ENCODE measurements at regions not wholly inside any gene's neighbourhood (a gene's known extent, or its start where the extent isn't known, plus 50 kb on each side); places are given as distances from the start of the nearest gene placed in this dataset.

DNA sequence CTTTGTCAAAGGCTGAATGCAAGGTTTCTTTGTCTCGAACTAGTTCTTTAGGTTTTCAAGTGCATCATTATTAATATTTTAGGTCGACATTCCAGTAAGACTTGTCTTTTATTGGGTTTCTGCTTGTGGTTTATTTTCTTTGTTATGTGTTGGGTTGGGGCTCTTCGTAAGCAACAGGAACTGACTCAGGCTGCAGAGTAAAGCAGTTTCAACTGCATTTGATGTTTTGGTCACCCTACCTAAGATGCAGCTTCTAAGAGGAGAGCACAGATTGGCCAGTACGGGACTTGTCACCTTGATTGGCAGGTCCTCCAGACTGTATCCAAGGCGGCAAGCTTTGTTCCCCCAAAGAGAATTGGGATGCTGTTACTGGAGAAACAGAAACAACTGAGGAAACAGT is 149.5 kb upstream of the SULF2 start:
- TF ChIP-seq, protein P1, sequence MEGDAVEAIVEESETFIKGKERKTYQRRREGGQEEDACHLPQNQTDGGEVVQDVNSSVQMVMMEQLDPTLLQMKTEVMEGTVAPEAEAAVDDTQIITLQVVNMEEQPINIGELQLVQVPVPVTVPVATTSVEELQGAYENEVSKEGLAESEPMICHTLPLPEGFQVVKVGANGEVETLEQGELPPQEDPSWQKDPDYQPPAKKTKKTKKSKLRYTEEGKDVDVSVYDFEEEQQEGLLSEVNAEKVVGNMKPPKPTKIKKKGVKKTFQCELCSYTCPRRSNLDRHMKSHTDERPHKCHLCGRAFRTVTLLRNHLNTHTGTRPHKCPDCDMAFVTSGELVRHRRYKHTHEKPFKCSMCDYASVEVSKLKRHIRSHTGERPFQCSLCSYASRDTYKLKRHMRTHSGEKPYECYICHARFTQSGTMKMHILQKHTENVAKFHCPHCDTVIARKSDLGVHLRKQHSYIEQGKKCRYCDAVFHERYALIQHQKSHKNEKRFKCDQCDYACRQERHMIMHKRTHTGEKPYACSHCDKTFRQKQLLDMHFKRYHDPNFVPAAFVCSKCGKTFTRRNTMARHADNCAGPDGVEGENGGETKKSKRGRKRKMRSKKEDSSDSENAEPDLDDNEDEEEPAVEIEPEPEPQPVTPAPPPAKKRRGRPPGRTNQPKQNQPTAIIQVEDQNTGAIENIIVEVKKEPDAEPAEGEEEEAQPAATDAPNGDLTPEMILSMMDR (conservative IDR thresholded peaks at IDR 0.05; ENCODE audit: low read length), result no peak
- no peak for TF ChIP-seq EZH2phosphoT487 (IDR thresholded peaks at IDR 0.05; ENCODE audit: borderline replicate concordance)
